VCaP (cell line): ENCODE measurements at regions not wholly inside any gene's neighbourhood (a gene's known extent, or its start where the extent isn't known, plus 50 kb on each side); places are given as distances from the start of the nearest gene placed in this dataset.

Source experiments
- H3K27ac ChIP-seq: fragments of 450-650 bp; 2 replicates; pipeline ENCODE4 v1.5.1; 2017
- TF ChIP-seq, protein P1 (sequence below): fragments of 450-650 bp; conservative IDR thresholded peaks from 2 replicates; pipeline ENCODE4 v1.5.1; 2017; ENCODE audit warnings: mild to moderate bottlenecking, moderate library complexity

DNA sequence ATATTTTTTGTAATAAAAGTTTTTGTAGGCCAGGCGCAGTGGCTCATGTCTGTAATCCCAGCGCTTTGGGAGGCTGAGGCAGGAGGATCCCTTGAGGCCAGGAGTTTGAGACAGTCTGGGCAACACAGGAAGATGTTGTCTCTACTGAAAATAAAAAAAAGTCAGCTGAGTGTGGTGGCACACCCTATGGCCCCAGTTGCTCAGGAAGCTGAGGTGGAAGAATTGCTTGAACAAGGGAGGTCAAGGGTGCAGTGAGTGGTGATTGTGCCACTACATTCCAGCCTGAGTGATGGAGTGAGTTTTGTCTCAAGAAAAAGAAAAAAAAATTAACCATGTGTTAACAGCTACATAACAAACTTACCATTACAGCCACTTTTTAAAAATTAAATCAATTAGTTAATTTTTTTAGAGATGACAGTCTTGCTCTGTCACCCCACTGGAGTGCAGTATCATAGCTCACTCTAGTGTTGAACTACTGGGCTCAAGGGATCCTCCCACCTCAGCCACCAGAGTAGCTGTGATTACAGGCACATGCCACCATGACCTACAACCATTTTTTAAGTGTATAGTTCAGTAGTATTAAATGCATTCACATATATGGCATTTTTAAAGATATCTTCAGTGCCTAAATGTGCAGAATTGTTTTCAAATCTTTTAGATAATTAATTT, 67.2 kb upstream of the ACYP2 start:
- TF ChIP-seq, protein P1, sequence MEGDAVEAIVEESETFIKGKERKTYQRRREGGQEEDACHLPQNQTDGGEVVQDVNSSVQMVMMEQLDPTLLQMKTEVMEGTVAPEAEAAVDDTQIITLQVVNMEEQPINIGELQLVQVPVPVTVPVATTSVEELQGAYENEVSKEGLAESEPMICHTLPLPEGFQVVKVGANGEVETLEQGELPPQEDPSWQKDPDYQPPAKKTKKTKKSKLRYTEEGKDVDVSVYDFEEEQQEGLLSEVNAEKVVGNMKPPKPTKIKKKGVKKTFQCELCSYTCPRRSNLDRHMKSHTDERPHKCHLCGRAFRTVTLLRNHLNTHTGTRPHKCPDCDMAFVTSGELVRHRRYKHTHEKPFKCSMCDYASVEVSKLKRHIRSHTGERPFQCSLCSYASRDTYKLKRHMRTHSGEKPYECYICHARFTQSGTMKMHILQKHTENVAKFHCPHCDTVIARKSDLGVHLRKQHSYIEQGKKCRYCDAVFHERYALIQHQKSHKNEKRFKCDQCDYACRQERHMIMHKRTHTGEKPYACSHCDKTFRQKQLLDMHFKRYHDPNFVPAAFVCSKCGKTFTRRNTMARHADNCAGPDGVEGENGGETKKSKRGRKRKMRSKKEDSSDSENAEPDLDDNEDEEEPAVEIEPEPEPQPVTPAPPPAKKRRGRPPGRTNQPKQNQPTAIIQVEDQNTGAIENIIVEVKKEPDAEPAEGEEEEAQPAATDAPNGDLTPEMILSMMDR = no peak
- no peak overlapping the region for H3K27ac ChIP-seq

DNA sequence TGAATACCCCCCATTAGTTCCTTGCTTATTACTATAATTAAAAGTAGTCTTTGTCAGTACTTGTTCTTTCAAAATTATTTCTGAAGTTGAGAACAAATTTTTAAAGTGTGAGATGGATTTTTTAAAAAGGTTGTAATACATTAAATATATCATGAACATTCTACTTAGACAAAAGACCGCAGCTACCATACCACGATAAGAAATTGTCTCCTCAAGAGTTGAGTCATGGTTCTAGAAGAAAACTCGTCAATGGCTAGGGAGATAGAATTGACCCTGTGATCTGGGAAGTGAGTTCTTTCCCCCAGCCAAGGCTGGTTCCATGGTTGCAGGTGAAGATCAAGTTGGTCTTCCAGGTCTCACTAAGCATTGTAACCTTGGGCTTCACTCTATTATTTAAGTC, 67.8 kb upstream of the ACYP2 start:
- no peak overlapping the region for H3K27ac ChIP-seq
- TF ChIP-seq, protein P1 = no peak

DNA sequence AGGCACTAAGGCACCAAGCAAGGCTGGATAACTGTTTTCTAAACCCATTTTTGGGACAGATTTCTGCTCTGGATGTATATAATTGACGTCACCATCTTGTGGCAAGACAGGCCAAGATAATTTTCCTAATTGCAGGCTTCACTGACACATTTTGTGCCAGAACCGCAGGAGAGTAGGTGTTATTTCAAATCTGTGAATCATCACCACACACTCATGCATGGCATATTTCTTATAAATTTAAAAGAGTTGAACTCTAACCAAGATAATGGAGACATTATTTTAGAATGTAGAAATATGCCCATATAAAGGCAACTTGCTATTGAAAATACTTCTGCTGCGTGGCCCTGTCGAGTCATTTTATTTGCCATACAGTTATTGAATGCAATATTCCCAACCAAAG, 68.3 kb upstream of the ACYP2 start:
- TF ChIP-seq, protein P1 = no peak
- no peak overlapping the region for H3K27ac ChIP-seq

DNA sequence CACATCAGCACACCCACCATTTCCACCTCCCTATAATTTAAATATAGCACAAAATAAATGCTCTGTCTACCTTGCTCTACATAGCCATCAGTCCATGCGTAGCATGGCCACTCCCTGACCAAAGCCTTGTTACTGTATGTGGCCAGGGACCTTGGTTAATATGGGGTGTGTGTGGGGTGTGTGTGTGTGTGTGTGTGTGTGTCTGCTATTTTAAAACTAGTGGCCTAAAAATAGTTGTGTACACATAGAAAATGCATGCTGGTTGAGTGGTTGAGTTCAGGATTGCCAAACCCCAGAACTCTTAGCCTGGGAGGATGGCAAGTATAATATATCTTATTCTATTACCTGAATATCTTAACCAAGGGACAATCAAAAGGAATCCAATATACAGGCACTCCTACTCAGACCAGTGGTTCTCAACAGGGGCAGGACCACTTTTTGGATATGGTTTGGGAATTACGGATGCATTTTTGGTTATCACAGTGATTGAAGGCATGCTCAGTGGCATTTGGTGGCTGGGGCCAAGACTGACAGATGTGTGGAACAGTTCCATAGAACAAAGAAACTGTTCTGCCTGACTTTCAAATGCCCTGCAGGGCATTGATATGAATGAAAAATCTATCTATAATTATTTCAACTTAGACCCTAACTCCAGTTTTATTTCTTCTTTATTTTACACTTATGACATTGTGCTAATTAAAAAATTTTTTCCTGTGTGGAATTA, 72.3 kb upstream of the PSME4 start:
- H3K27ac ChIP-seq = no peak overlapping the region
- TF ChIP-seq, protein P1 = no peak

DNA sequence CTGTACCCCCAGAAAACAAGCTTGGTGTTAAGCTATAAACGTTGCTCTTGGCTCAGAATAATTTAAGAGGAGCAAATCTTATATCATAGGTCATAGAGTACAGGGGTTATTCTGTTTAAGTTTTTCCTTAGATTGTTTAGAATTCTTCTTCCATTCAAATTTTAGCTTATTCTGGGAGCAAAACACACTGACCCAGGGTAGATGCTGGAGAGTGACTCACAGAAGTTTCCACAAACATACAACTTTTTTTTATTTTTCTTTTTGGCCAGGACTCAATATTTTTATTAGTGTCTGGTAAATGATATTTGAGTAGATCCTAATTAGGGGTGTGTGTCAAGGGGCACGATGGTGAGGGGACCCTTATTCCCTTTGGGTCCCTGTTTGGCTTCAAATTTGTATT, 71.5 kb upstream of the PSME4 start:
- H3K27ac ChIP-seq = no peak overlapping the region
- TF ChIP-seq, protein P1 = no peak

DNA sequence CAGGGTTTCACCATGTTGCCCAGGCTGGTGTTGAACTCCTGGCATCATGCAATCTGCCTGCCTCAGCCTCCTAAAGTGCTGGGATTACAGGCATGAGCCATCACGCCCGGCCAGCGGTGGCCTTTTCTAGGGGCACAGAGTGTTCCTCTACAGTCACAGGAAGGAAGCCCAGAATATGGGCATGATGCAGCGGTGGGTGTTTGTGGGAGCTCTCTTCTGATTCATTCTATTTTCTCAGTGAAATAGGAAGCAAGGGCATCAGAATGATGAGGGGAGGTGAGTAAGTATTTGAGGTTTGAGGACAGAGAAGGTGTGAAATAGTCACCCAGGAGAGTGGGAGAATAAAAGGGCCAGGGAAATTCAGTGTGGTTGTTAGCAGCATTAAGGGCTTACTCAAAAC, 70.3 kb upstream of the PSME4 start:
- TF ChIP-seq, protein P1 = no peak
- H3K27ac ChIP-seq = no peak overlapping the region

DNA sequence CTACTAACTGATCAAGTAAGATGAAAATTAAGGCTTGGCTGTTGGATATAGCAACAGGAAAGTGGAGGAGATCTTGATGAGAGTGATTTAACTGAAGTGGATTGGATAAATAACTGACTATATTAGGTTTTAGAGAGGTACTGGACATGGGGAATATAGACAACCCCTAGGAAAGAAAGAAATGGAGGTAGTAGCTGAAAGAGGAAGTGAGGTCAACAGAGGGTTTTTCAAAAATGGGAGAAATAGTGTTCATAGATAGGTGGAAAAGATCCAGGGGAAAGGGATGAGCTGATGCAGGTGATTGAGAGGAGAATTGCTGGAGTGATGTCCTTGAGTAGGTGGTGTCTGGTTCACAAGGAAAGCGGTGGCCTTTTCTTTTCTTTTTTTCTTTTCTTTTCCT, 69.9 kb upstream of the PSME4 start:
- no peak overlapping the region for H3K27ac ChIP-seq
- TF ChIP-seq, protein P1 = no peak
